ENCODE measurements at regions not wholly inside any gene's neighbourhood (a gene's known extent, or its start where the extent isn't known, plus 50 kb on each side); places are given as distances from the start of the nearest gene placed in this dataset.

DNA sequence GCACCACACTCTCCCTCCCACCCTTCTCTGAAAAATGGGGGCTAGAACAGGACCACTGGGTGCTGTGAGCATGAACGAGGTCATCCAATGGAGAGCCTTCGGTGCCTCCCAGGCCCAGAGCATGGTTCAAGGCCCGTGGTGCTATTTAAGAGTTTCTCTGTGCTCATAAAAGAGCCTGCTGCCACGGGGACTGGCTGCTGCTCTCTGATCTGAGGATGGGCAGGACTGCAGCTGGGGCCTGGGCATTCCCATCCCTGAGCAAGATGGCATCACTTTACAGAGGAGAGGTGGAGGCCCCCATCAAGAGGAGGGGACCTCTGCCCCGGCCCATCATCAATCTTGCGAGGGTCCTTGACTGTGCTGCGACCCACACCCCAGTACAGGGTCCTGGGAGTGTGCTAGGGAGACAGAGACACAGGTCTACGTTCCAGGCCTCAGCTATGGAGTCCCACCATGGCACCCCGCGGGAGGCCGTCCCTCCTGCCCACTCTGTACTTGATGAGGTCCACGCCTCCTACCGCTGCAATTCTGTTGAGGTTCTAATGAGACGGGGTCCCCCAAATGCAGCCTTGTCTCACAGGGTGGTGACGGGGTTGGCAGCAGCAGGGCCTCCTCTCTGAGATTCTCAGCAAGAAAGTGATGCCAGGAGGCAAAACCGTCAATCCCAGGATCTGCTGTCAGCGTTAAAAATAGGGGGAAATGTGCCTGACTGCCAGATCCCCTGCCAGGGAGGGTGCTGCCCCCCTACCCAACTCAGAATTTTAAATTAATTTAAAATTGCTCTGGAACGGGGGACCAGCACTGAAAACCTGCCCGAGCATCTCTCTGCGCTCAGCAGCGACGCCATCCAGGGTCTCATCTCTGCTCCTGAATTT, 405.4 kb downstream of the SHANK2 start:
- Mint-ChIP-seq H3K9me3 (peaks cover 0 to 6% (median 4%) of the 10 kb centered on the region in 7 donors), H3K4me3 (no peak overlapping the region), H3K27me3 (peaks cover 0 to 29% (median 12%) of the 10 kb centered on the region in 3 donors), H3K27ac (no peak overlapping the region), H3K36me3 (peaks cover 0 to 8% of the 10 kb centered on the region in 2 donors), H3K4me1 (no peaks in the 10 kb centered on the region)
- ATAC-seq (ENCODE audit: low read depth in 2 of 2) = no peak
- DNase-seq = no peak

DNA sequence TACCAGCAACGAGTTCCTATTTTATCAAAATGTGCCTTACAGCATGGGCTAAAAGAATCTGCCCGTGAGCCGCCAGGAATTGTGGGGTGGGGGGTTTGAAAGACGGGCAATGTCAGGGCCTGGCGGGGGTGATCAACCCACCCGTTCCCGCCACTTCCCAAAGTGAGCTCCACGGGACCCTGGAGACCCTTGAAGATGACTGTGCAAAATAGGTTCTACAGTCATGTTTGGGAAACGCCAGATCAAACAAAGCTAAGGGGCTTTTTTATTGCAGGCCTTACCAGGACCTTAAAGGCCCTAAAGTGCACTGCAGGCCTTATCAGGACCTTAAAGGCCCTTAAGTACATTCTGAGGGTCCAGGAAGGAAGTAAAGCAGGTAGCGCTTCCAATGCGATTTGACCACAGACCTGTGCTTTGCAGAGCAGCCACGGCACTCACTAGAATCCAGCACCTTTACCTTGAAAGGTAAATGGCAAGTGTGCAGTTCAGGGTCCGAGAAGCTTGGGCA, 404.1 kb downstream of the SHANK2 start:
- DNase-seq (no peak), ATAC-seq (ENCODE audit: low read depth in 2 of 2) (no peak)
- Mint-ChIP-seq H3K9me3 (peaks cover 0 to 6% (median 4%) of the 10 kb centered on the region in 7 donors), H3K27ac (no peak overlapping the region), H3K4me3 (no peak overlapping the region), H3K4me1 (no peaks in the 10 kb centered on the region), H3K36me3 (peaks cover 0 to 8% of the 10 kb centered on the region in 2 donors), H3K27me3 (peaks cover under 1 to 28% (median 4%) of the 10 kb centered on the region in 3 donors)

DNA sequence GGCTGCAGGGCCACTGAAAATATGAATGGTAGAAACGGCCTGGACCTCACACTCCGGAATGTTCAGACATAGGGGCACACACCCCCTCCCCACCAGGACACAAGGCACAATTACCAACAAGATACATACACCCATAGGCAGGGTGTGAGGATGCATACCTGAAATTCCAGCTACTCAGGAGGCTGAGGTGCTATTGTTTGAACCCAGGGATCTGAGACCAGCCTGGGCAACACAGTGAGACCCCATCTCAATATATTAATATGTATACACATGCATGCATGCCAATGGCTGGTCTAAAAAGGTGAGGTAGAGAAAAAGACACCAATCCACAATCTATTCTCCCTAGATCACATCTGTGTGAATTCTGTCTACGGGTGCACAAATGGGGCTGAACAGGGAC, 403.3 kb downstream of the SHANK2 start:
- Mint-ChIP-seq H3K27me3 (peaks cover 0 to 28% (median 8%) of the 10 kb centered on the region in 3 donors), H3K27ac (no peak overlapping the region), H3K9me3 (peaks cover 0 to 6% (median 4%) of the 10 kb centered on the region in 7 donors), H3K4me3 (no peak overlapping the region), H3K36me3 (peaks cover 0 to 8% of the 10 kb centered on the region in 2 donors), H3K4me1 (no peaks in the 10 kb centered on the region)
- no peak for DNase-seq
- ATAC-seq (ENCODE audit: low read depth in 2 of 2) = no peak

DNA sequence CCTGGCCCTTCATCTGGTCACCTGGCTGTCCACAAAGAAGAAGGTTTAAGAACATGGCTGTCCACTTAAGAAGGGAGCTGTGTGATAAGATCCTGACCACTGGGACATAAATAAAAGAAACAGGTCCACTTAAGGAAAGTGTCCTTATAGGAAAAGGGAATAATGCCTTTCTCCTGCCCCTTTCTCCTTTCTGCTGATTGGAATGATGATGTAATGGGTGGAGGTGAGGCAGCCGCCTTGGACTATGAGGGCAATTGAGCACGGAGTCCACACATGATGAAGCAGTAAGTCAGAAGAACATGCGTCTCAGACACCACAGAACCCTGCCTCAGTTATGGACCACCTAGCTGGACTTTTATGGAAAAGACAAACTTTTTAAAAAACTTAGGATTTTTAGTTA, 401.1 kb downstream of the SHANK2 start:
- H3K27me3 Mint-ChIP-seq = peaks cover 10 to 19% (median 13%) of the 10 kb centered on the region in 3 donors
- DNase-seq (no peak), ATAC-seq (ENCODE audit: low read depth in 2 of 2) (no peak)
- H3K27ac Mint-ChIP-seq = no peak overlapping the region
- no peaks in the 10 kb centered on the region for H3K4me1 Mint-ChIP-seq
- H3K9me3 Mint-ChIP-seq = peaks cover 0 to 13% (median 5%) of the 10 kb centered on the region in 7 donors
- H3K4me3 Mint-ChIP-seq = no peak overlapping the region
- peaks cover 0 to 8% of the 10 kb centered on the region in 2 donors for H3K36me3 Mint-ChIP-seq

DNA sequence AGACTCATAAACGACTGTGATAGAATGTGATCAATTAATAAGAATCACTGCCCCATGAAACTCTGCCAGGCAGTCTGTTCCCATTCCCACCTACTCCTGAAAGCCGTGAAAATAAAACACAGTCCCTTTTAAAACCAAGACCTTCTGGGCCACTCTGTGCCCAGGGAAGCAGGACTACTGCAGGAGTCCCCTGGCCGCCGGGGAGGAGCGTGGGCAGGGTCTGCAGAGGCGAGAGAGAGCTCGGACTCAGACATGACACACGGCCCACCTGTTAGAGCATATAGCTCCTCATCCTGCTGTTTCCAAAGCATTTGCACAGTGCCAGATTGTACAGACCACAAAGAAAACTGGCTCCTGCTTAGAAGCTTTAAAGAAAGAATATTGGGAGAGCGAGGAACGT, 400.5 kb downstream of the SHANK2 start:
- Mint-ChIP-seq H3K9me3 (peaks cover 0 to 13% (median 5%) of the 10 kb centered on the region in 7 donors), H3K27me3 (peaks cover 13 to 19% (median 13%) of the 10 kb centered on the region in 3 donors), H3K4me3 (no peak overlapping the region), H3K36me3 (peaks cover 0 to 8% of the 10 kb centered on the region in 2 donors), H3K27ac (peak overlapping the region in 1 of 6 donors; percentile 45), H3K4me1 (no peaks in the 10 kb centered on the region)
- no peak for ATAC-seq (ENCODE audit: low read depth in 2 of 2)
- DNase-seq = no peak

DNA sequence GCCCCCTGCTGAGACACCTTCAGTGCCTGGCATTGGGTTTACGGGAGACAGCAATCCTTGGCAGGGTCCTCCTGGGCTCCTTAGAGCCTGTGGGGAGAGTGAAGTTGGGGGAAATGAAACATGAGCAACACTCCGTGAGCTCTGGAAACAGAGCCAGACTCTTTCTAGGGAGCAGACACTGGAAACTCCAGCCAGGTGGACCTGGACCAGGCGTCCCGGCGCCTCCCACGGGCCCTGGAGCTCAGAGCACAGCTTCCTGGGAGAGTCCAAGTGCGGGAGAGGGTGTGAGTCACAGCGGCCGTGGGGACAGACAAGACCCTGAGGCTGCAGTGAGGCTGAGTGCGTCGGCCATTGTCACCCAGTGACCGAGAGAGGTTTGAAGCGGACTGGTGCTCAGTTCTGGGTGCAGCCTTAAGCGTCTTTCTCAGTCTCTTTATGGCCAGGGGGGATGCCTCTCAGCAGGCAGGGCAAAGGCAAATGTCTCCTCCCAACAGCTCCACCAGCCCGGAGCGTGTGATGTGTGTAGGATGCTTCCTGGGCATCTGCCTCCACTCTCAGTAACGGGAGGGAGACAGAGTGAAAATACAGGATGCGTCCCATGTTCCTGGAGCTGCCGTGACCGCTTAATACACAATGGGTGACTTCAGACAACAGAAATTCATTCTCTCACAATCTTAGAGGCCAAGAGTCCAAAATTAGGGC, 399.2 kb downstream of the SHANK2 start:
- no peak for ATAC-seq (ENCODE audit: low read depth in 2 of 2)
- H3K4me3 Mint-ChIP-seq = no peak overlapping the region
- peaks cover 0 to 13% (median 5%) of the 10 kb centered on the region in 7 donors for H3K9me3 Mint-ChIP-seq
- no peak overlapping the region for H3K27ac Mint-ChIP-seq
- no peaks in the 10 kb centered on the region for H3K4me1 Mint-ChIP-seq
- peaks cover 0 to 8% of the 10 kb centered on the region in 2 donors for H3K36me3 Mint-ChIP-seq
- H3K27me3 Mint-ChIP-seq = peaks cover 13 to 19% (median 13%) of the 10 kb centered on the region in 3 donors
- no peak for DNase-seq

DNA sequence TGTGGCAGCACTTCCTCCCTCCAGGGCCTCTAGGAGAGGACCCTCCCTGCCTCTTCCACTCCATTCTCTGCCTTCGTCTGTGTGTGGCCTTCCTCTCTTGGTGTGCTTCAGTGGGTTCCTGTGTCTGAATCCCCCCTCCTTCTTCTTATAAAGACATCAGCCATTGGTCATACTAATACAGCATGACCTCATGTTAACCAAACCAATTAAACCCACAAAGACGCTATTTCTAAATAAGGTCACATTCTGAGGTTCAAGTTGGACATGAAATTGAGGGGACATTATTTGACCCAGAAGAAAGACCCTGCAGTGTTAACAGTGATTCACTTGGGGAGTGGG, 398.6 kb downstream of the SHANK2 start:
- Mint-ChIP-seq H3K4me3 (no peak overlapping the region), H3K27me3 (peaks cover 13 to 19% (median 15%) of the 10 kb centered on the region in 3 donors), H3K9me3 (peaks cover 0 to 13% (median 5%) of the 10 kb centered on the region in 7 donors), H3K36me3 (peaks cover 0 to 8% of the 10 kb centered on the region in 2 donors), H3K27ac (no peak overlapping the region), H3K4me1 (no peaks in the 10 kb centered on the region)
- DNase-seq = no peak
- ATAC-seq (ENCODE audit: low read depth in 2 of 2) = no peak

DNA sequence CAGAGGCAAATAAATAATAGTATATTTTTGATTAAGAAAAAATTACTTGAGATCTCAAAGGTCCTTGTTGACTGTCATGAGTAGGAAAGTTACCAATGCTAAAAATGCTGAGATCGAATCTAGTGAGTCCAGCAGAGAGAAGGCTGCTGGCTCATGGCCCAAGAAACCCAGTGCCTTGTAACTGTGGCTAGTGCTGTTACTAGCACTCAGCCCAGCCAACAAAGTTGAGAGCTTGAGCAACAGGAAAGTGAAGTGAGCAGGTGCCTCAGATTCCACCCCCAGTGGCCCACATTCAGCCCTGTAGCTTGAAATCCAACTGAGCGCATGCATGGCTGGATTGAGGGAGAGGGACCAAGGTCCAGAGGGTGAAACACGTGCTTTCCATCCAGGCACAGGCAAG, 398.2 kb downstream of the SHANK2 start:
- no peaks in the 10 kb centered on the region for H3K4me1 Mint-ChIP-seq
- peaks cover 14 to 20% (median 19%) of the 10 kb centered on the region in 3 donors for H3K27me3 Mint-ChIP-seq
- peaks cover 0 to 8% of the 10 kb centered on the region in 2 donors for H3K36me3 Mint-ChIP-seq
- DNase-seq (no peak), ATAC-seq (ENCODE audit: low read depth in 2 of 2) (no peak)
- H3K9me3 Mint-ChIP-seq = peaks cover 0 to 17% (median 6%) of the 10 kb centered on the region in 7 donors
- no peak overlapping the region for H3K4me3 Mint-ChIP-seq
- H3K27ac Mint-ChIP-seq = no peak overlapping the region

DNA sequence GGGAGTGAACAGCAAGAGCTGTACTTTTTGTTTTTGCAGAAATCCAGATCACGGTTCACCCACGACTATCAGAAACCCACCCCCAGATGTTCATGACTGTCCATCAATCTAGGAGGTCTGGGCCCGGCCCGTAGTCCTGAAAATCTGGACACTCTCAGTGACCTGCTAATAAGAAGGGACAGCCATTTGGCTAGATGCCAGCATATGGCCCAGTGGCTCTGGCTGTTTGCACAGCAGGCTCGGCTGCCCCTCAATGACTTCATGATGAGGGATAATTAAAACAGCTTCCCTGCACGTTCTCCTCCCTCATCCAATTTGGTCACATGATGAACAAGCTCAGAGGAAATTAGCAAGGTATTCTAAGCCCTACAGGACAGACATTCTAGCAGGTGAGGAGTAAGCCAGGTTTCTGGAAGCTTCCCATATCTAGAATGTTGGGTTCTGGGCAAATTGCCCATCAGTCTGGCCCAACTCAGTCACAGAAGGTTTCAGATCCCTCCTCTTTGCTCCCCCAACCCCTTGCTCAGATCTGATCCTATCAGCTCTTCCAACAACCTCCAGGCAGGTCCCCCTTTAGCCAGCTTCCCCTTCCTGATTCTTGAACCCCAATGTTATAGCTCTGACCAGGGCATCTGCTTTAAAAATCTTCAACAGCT, 397.3 kb downstream of the SHANK2 start:
- ATAC-seq (ENCODE audit: low read depth in 2 of 2) = no peak
- no peak overlapping the region for H3K27ac Mint-ChIP-seq
- H3K27me3 Mint-ChIP-seq = peaks cover 17 to 24% (median 17%) of the 10 kb centered on the region in 3 donors
- H3K4me1 Mint-ChIP-seq = no peaks in the 10 kb centered on the region
- H3K4me3 Mint-ChIP-seq = no peak overlapping the region
- DNase-seq = no peak
- H3K36me3 Mint-ChIP-seq = peaks cover 0 to 2% of the 10 kb centered on the region in 2 donors
- peaks cover 0 to 16% (median 4%) of the 10 kb centered on the region in 7 donors for H3K9me3 Mint-ChIP-seq

DNA sequence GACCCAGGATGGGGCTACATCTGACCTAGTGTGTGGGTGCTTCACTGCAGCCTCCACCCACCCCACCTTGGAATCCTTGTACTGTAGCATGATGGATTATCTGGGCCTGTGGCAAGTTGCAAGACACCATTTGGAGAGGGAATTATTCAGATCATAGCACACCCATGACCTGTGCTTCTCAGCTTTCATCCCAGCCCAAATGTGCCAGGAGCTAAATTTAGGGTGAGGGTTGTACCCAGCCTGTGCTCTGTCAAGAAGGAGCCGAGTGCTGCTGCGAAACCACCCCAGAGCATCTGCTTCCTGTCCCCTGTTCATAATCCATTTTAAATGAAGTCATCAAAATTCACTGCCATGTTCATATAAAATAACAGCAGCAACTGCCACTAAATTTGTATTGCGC, 394.5 kb downstream of the SHANK2 start:
- H3K36me3 Mint-ChIP-seq = no peaks in the 10 kb centered on the region
- no peaks in the 10 kb centered on the region for H3K4me1 Mint-ChIP-seq
- H3K4me3 Mint-ChIP-seq = no peak overlapping the region
- H3K27ac Mint-ChIP-seq = no peak overlapping the region
- ATAC-seq (ENCODE audit: low read depth in 2 of 2) (no peak), DNase-seq (no peak)
- peaks cover 10 to 24% (median 22%) of the 10 kb centered on the region in 3 donors for H3K27me3 Mint-ChIP-seq
- peaks cover 0 to 14% (median 2%) of the 10 kb centered on the region in 7 donors for H3K9me3 Mint-ChIP-seq

DNA sequence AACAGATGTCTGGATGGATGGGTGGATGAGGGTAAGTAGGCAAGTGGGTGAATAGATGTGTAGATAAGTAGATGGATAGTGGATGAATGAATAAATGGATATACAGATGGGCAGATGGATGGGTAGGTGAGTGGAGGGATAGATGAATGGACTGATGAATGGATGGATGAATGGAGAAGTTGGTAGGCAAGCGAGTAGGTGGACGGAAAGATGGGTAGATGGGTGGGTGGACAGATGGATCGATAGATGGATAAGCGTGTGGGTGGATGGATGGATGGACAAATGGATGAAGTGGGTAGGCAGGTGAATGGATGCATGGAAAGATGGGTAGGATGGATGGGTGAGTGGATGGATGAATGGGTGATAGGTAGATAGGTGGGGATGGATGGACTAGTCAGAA, 393.2 kb downstream of the SHANK2 start:
- H3K4me3 Mint-ChIP-seq = no peak overlapping the region
- DNase-seq (no peak), ATAC-seq (ENCODE audit: low read depth in 2 of 2) (no peak)
- H3K36me3 Mint-ChIP-seq = no peaks in the 10 kb centered on the region
- H3K9me3 Mint-ChIP-seq = peaks cover 0 to 14% (median 2%) of the 10 kb centered on the region in 7 donors
- peaks cover 6 to 24% (median 14%) of the 10 kb centered on the region in 3 donors for H3K27me3 Mint-ChIP-seq
- no peak overlapping the region for H3K27ac Mint-ChIP-seq
- no peaks in the 10 kb centered on the region for H3K4me1 Mint-ChIP-seq

DNA sequence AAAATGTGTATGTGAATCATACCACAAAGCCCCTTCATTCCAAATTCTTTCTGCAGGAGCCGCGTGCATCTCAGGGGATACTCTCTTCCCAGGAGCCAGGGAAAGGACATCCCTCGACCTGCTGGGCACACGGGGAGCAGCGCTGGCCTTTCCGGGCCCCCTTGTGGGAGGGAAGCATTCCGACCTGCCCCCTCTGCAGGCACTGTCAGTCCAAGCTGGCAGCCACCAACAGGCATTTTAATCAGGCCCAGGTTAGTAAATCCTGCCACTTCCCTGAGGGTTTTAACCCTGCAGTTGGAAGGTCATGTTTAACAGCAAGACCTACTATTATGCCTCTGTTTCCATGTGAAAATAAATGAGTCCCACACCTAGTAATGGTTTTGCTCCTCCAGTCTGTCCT, 391.5 kb downstream of the SHANK2 start:
- peak overlapping the region in 1 of 6 donors; percentile 22 for H3K27ac Mint-ChIP-seq
- H3K4me3 Mint-ChIP-seq = no peak overlapping the region
- DNase-seq = no peak
- peaks cover 0 to 18% (median 10%) of the 10 kb centered on the region in 3 donors for H3K27me3 Mint-ChIP-seq
- peaks cover 0 to 9% (median 2%) of the 10 kb centered on the region in 7 donors for H3K9me3 Mint-ChIP-seq
- ATAC-seq (ENCODE audit: low read depth in 2 of 2) = no peak
- H3K36me3 Mint-ChIP-seq = no peaks in the 10 kb centered on the region
- no peaks in the 10 kb centered on the region for H3K4me1 Mint-ChIP-seq

DNA sequence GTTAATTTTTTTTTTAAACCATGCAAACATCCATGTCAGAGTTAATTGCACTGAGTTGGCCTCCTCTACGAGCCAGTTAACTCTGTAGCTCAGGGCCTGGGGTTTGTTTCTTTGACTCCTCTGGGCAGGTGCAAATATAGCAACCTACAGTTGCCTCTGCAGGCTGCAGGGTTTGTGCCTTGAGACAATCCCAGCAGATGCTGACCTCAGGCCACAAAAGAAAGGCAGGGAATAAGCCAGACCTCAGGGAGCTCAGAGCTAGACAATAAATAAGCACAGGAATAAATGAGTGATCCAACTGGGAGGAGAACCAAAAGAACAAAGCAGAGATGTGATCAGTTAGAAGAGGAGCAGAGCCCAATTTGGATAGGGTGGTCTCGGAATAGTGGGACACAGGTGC, 390.8 kb downstream of the SHANK2 start:
- ATAC-seq (ENCODE audit: low read depth in 2 of 2) (no peak), DNase-seq (no peak)
- H3K27ac Mint-ChIP-seq = no peak overlapping the region
- no peaks in the 10 kb centered on the region for H3K4me1 Mint-ChIP-seq
- H3K27me3 Mint-ChIP-seq = peaks cover 0 to 11% (median 10%) of the 10 kb centered on the region in 3 donors
- peaks cover 0 to 6% (median 0%) of the 10 kb centered on the region in 7 donors for H3K9me3 Mint-ChIP-seq
- no peaks in the 10 kb centered on the region for H3K36me3 Mint-ChIP-seq
- H3K4me3 Mint-ChIP-seq = no peak overlapping the region
